ENCODE measurements at regions not wholly inside any gene's neighbourhood (a gene's known extent, or its start where the extent isn't known, plus 50 kb on each side); places are given as distances from the start of the nearest gene placed in this dataset.

DNA sequence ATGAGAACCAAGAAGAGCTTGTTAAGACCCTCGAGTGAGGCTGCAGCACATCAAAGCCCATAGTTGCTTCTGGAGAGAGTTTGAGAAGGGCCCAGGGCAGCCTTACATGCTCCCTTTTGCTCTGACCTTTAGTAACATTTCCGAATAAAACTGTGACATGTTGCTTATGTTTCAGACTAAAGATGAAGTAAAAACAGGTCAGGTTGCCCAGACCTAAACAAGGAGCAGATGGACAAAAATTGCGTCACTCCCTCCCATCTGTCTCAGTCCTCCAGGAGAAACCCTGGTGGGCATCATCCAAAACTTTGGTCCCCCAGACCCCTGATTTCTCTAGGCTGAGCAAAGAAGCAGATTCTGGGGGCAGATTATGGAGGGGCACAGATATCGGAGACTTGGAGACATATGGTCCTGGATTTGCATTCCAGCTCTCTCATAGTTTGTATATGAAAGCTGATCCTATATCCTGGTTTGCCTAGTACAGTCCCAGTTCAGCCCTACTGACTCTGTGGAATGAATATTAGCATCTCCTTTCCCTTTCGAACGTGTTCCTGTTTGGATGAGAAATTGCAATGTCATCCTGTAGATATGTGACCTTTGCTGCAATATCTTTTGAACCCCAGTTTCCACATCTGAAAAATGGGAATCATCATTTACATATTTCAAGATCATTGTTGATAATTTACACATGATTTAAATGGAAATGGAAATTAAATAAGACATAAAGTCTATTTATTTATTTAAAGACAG, 304.9 kb upstream of the USP24 start:
- H3K4me1 Mint-ChIP-seq, result peaks cover 2 to 4% of the 10 kb centered on the region in 2 experiments; a peak in 2 of 4 replicates
- no peak for DNase-seq
- Histone ChIP-seq H2AFZ (ENCODE audit: low read length) (no peak overlapping the region), H3K9me3 (ENCODE audit: control insufficient read depth, low read depth, low read length) (no peaks in the 10 kb centered on the region), H3K4me2 (ENCODE audit: insufficient read depth, insufficient read length, low read length) (no peak overlapping the region), H3K9ac (ENCODE audit: extremely low read depth, insufficient read length, low read length) (no peak overlapping the region), H3K23me2 (ENCODE audit: insufficient read length, low read depth, low read length, poor library complexity, severe bottlenecking) (no peaks in the 10 kb centered on the region), H3K27ac (ENCODE audit: insufficient read length, low read depth, low read length) (no peak overlapping the region), H3K79me1 (ENCODE audit: insufficient read depth, low read depth, low read length, poor library complexity, severe bottlenecking) (no peaks in the 10 kb centered on the region), H2BK5ac (ENCODE audit: insufficient read length, low read length) (no peak overlapping the region), H4K5ac (ENCODE audit: insufficient read length, low read depth, low read length) (no peak overlapping the region), H4K8ac (replicated peaks; ENCODE audit: insufficient read length, low read depth, low read length) (no peak overlapping the region), H3K23ac (ENCODE audit: insufficient read length, low read depth, low read length) (no peak overlapping the region), H4K20me1 (ENCODE audit: control insufficient read depth, insufficient read depth, insufficient read length) (no peaks in the 10 kb centered on the region), H2BK12ac (ENCODE audit: insufficient read length, low read depth, low read length) (no peak overlapping the region), H3K79me2 (ENCODE audit: insufficient read depth, low read length) (no peaks in the 10 kb centered on the region), H2BK120ac (ENCODE audit: low read depth, low read length, poor library complexity, severe bottlenecking) (no peak overlapping the region), H2BK15ac (ENCODE audit: low read depth, low read length) (no peak overlapping the region), H3K18ac (ENCODE audit: insufficient read length, low read depth, low read length) (no peak overlapping the region), H3K14ac (ENCODE audit: insufficient read depth, low read length) (no peak overlapping the region), H3K4ac (ENCODE audit: low read depth, low read length) (no peak overlapping the region), H3K27me3 (ENCODE audit: insufficient read depth, low read length) (no peaks in the 10 kb centered on the region), H3K56ac (ENCODE audit: insufficient read length, low read depth, low read length) (no peak overlapping the region), H4K91ac (ENCODE audit: insufficient read length, low read depth, low read length) (no peak overlapping the region), H2AK5ac (ENCODE audit: insufficient read length, low read length) (no peak overlapping the region), H3K4me1 (ENCODE audit: insufficient read depth, low read length) (no peaks in the 10 kb centered on the region), H3T11ph (ENCODE audit: low read length) (no peak overlapping the region), H2BK20ac (ENCODE audit: low read depth, low read length, poor library complexity, severe bottlenecking) (no peak overlapping the region)
- H3K9me3 Mint-ChIP-seq, result no peaks in the 10 kb centered on the region; a peak in 1 of 5 replicates
- no peak overlapping the region for H3K4me3 Mint-ChIP-seq
- peaks cover 12% of the 10 kb centered on the region for H3K27me3 Mint-ChIP-seq (ENCODE audit: low read depth)
- no peak for TF ChIP-seq CTCF (conservative IDR thresholded peaks at IDR 0.05)
- no peaks in the 10 kb centered on the region for H3K36me3 Mint-ChIP-seq (ENCODE audit: insufficient read depth in 1 of 3, low read depth in 3 of 3)
- no peak overlapping the region for H3K27ac Mint-ChIP-seq
- WGBS (ENCODE audit: extremely low coverage, insufficient read length, low lambda C conversion rate), result no CpG with 5 or more reads among the region's 6 CpGs

Data from H9 (cell line).